ENCODE measurements at regions not wholly inside any gene's neighbourhood (a gene's known extent, or its start where the extent isn't known, plus 50 kb on each side); places are given as distances from the start of the nearest gene placed in this dataset.

GRCh38 chr9:29214154-29214689 is 1640.9 kb upstream of the C9orf72 start:
- TF ChIP-seq CTCF (IDR thresholded peaks at IDR 0.05; ENCODE audit: low read depth, low read length): no peak
- no peak overlapping the region for H3K4me3 ChIP-seq (ENCODE audit: low read depth, low read length)

GRCh38 chr9:29214690-29215253 is 1641.5 kb upstream of the C9orf72 start:
- no peak overlapping the region for H3K4me3 ChIP-seq (ENCODE audit: low read depth, low read length)
- TF ChIP-seq CTCF (IDR thresholded peaks at IDR 0.05; ENCODE audit: low read depth, low read length): no peak

GRCh38 chr9:29217966-29218365 is 1644.7 kb upstream of the C9orf72 start:
- no peak for TF ChIP-seq CTCF (IDR thresholded peaks at IDR 0.05; ENCODE audit: low read depth, low read length)
- H3K4me3 ChIP-seq (ENCODE audit: low read depth, low read length): no peak overlapping the region

- no peak overlapping the region for H3K4me3 ChIP-seq (ENCODE audit: low read depth, low read length)
- TF ChIP-seq CTCF (IDR thresholded peaks at IDR 0.05; ENCODE audit: low read depth, low read length): no peak
Measured at GRCh38 chr9:29220596-29221251, 1647.4 kb upstream of the C9orf72 start.

- no peak overlapping the region for H3K4me3 ChIP-seq (ENCODE audit: low read depth, low read length)
- no peak for TF ChIP-seq CTCF (IDR thresholded peaks at IDR 0.05; ENCODE audit: low read depth, low read length)
Measured at GRCh38 chr9:29228558-29228957, 1655.3 kb upstream of the C9orf72 start.

- H3K4me3 ChIP-seq (ENCODE audit: low read depth, low read length): no peak overlapping the region
- TF ChIP-seq CTCF (IDR thresholded peaks at IDR 0.05; ENCODE audit: low read depth, low read length): no peak
Measured at GRCh38 chr9:29230931-29231330, 1657.7 kb upstream of the C9orf72 start.

GRCh38 chr9:29233193-29233592 is 1659.9 kb upstream of the C9orf72 start:
- H3K4me3 ChIP-seq (ENCODE audit: low read depth, low read length): no peak overlapping the region

More at GRCh38 chr9:29233193-29233592, 1659.9 kb upstream of the C9orf72 start:
- no peak for TF ChIP-seq CTCF (IDR thresholded peaks at IDR 0.05; ENCODE audit: low read depth, low read length)

Measured in WI38 (cell line).